ENCODE measurements at regions not wholly inside any gene's neighbourhood (a gene's known extent, or its start where the extent isn't known, plus 50 kb on each side); places are given as distances from the start of the nearest gene placed in this dataset.

DNA sequence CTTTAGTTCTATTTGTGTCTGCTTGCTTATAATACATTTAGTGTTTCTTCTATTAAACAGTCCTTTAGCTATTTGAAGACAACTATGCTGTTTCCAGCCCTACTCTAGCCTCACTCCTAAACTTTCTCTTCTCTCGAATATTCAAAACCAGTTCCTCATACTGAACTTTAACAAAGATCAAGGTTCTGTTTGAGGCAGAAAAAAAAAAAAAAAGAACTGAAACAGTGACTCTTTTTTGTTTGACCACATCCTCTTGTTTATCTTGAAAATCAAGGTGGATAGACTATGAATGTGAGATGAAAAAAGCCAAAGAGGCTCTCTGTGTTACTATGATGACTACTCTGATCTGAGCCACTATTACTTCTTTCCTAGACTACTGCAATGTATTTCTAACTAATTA, 154.3 kb downstream of the ZNF365 start:
- TF ChIP-seq SUZ12 (IDR thresholded peaks at IDR 0.05) (no peak), TARDBP (IDR thresholded peaks at IDR 0.05) (no peak), SP1 (IDR thresholded peaks at IDR 0.05) (no peak), LEF1 (IDR thresholded peaks at IDR 0.05; ENCODE audit: borderline replicate concordance) (no peak)
- POLR2A ChIA-PET: no interaction called here

GRCh38 chr10:62529396-62529795, 155.2 kb downstream of the ZNF365 start:
- TF ChIP-seq FOXM1 (IDR thresholded peaks at IDR 0.05; ENCODE audit: borderline replicate concordance): no peak
- no peak for TF ChIP-seq PKNOX1 (IDR thresholded peaks at IDR 0.05)
- TF ChIP-seq SUZ12 (IDR thresholded peaks at IDR 0.05): no peak
- TF ChIP-seq L3MBTL2 (conservative IDR thresholded peaks at IDR 0.05): no peak
- TF ChIP-seq NFRKB (IDR thresholded peaks at IDR 0.05): no peak
- no peak for TF ChIP-seq TARDBP (IDR thresholded peaks at IDR 0.05)
- no peak for TF ChIP-seq LEF1 (IDR thresholded peaks at IDR 0.05; ENCODE audit: borderline replicate concordance)
- TF ChIP-seq CTBP1 (IDR thresholded peaks at IDR 0.05; ENCODE audit: borderline replicate concordance): no peak
- TF ChIP-seq HDGF (IDR thresholded peaks at IDR 0.05; ENCODE audit: borderline replicate concordance): no peak
- no peak for TF ChIP-seq BHLHE40 (IDR thresholded peaks at IDR 0.05; ENCODE audit: borderline replicate concordance)
- TF ChIP-seq SP1 (IDR thresholded peaks at IDR 0.05): no peak
- no peak for TF ChIP-seq ELF4 (IDR thresholded peaks at IDR 0.05)
- TF ChIP-seq ARNT (IDR thresholded peaks at IDR 0.05): no peak
- CTCF ChIA-PET: no interaction called here
- POLR2A ChIA-PET: no interaction called here
- DNase-seq (ENCODE audit: extremely low spot score): no peak

More for the DNA sequence above, 154.3 kb downstream of the ZNF365 start:
- DNase-seq (ENCODE audit: extremely low spot score): no peak
- CTCF ChIA-PET: interaction anchor here (0.7 kb wide), 1 partner anchor 27 kb away, joined by 4 read pairs; no protein-coding TSS in a partner anchor

GRCh38 chr10:62534031-62534430, 159.9 kb downstream of the ZNF365 start:
- CTCF ChIA-PET: no interaction called here
- TF ChIP-seq ZNF384 (IDR thresholded peaks at IDR 0.05) (no peak), PKNOX1 (IDR thresholded peaks at IDR 0.05) (no peak), L3MBTL2 (conservative IDR thresholded peaks at IDR 0.05) (no peak)
- no peak for DNase-seq (ENCODE audit: extremely low spot score)
- POLR2A ChIA-PET: no interaction called here

- ChIA-PET CTCF (no interaction called here), POLR2A (no interaction called here)
- TF ChIP-seq SUZ12 (IDR thresholded peaks at IDR 0.05) (no peak), CTBP1 (IDR thresholded peaks at IDR 0.05; ENCODE audit: borderline replicate concordance) (no peak), ARNT (IDR thresholded peaks at IDR 0.05) (no peak), L3MBTL2 (conservative IDR thresholded peaks at IDR 0.05) (no peak), TARDBP (IDR thresholded peaks at IDR 0.05) (no peak), FOXA1 (IDR thresholded peaks at IDR 0.05) (no peak), HDGF (IDR thresholded peaks at IDR 0.05; ENCODE audit: borderline replicate concordance) (no peak), PKNOX1 (IDR thresholded peaks at IDR 0.05) (no peak), FOXK2 (IDR thresholded peaks at IDR 0.05) (no peak), NFRKB (IDR thresholded peaks at IDR 0.05) (no peak), ELF4 (IDR thresholded peaks at IDR 0.05) (no peak)
- no peak for DNase-seq (ENCODE audit: extremely low spot score)
These were observed 164.4 kb downstream of the ZNF365 start for GRCh38 chr10:62538606-62539005.

DNA sequence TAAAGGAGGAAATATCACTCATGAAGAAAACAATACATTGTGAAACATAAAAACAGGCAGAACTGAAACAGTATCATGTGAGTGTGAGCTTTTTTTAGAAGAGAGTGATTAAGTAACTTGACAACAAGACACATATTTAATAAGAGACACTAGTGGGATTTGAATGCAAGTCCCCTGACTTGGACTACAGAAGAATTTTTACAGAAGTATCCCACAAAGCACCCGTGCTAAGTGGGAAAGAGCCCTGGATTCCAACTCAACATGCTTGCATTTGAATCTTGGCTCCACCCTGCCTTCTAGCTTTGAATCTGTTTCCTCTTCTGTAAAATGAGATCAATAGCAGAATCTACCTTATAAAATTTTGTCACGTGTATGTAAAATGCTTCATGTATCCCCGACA, 166.2 kb downstream of the ZNF365 start:
- TF ChIP-seq ZNF384 (IDR thresholded peaks at IDR 0.05) (no peak), FOXA1 (IDR thresholded peaks at IDR 0.05) (no peak), SUZ12 (IDR thresholded peaks at IDR 0.05) (no peak), SP1 (IDR thresholded peaks at IDR 0.05) (no peak), ELF4 (IDR thresholded peaks at IDR 0.05) (no peak), PKNOX1 (IDR thresholded peaks at IDR 0.05) (no peak), FOXM1 (IDR thresholded peaks at IDR 0.05; ENCODE audit: borderline replicate concordance) (no peak), HDGF (IDR thresholded peaks at IDR 0.05; ENCODE audit: borderline replicate concordance) (no peak), TARDBP (IDR thresholded peaks at IDR 0.05) (no peak)
- DNase-seq (ENCODE audit: extremely low spot score): no peak
- ChIA-PET POLR2A (no interaction called here), CTCF (no interaction called here)

- DNase-seq (ENCODE audit: extremely low spot score): no peak
- ChIA-PET POLR2A (no interaction called here), CTCF (interaction anchor here (0.7 kb wide), 1 partner anchor 55 kb away, joined by 3 read pairs; no protein-coding TSS in a partner anchor)
- TF ChIP-seq ZNF384 (IDR thresholded peaks at IDR 0.05) (no peak), FOXK2 (IDR thresholded peaks at IDR 0.05) (no peak), ELF4 (IDR thresholded peaks at IDR 0.05) (no peak), L3MBTL2 (conservative IDR thresholded peaks at IDR 0.05) (no peak), NFRKB (IDR thresholded peaks at IDR 0.05) (no peak), TARDBP (IDR thresholded peaks at IDR 0.05) (no peak), PKNOX1 (IDR thresholded peaks at IDR 0.05) (no peak), HDGF (IDR thresholded peaks at IDR 0.05; ENCODE audit: borderline replicate concordance) (no peak), CTBP1 (IDR thresholded peaks at IDR 0.05; ENCODE audit: borderline replicate concordance) (no peak), LEF1 (IDR thresholded peaks at IDR 0.05; ENCODE audit: borderline replicate concordance) (no peak), ARNT (IDR thresholded peaks at IDR 0.05) (no peak), FOXA1 (IDR thresholded peaks at IDR 0.05) (no peak), SP1 (IDR thresholded peaks at IDR 0.05) (no peak), FOXM1 (IDR thresholded peaks at IDR 0.05; ENCODE audit: borderline replicate concordance) (no peak)
These were observed 167.6 kb downstream of the ZNF365 start for GRCh38 chr10:62541811-62542210.
